HCEC 1CT (cell line): ENCODE measurements at regions not wholly inside any gene's neighbourhood (a gene's known extent, or its start where the extent isn't known, plus 50 kb on each side); places are given as distances from the start of the nearest gene placed in this dataset.
"Not testable (repeated sequence)": the region's sequence is repeated elsewhere in the genome, so short reads cannot be mapped to it uniquely, and the experiment has no call there.

Experiments used
- DNase-seq: peaks from one replicate; pipeline ENCODE4 v3.0.0-alpha.2; 2017

GRCh38 chr6:81901551-81901966, 149.1 kb upstream of the TENT5A start:
- DNase-seq, result no peak

GRCh38 chr6:81900616-81901015, 148.1 kb upstream of the TENT5A start:
- DNase-seq, result no peak

GRCh38 chr6:81897793-81898192, 145.3 kb upstream of the TENT5A start:
- DNase-seq, result peak; percentile 5

GRCh38 chr6:81896525-81897503, 144.3 kb upstream of the TENT5A start:
- DNase-seq, result peak; percentile 12

GRCh38 chr6:81895511-81896185, 143.2 kb upstream of the TENT5A start:
- peak; percentile 65 for DNase-seq

- no peak for DNase-seq
These were observed 142.3 kb upstream of the TENT5A start for GRCh38 chr6:81894788-81895271.

GRCh38 chr6:81894306-81894705, 141.8 kb upstream of the TENT5A start:
- DNase-seq, result peak; percentile 28

- DNase-seq, result no peak
These were observed 140.4 kb upstream of the TENT5A start for GRCh38 chr6:81892891-81893290.

GRCh38 chr6:81891874-81892273, 139.4 kb upstream of the TENT5A start:
- DNase-seq, result no peak

GRCh38 chr6:81890846-81891245, 138.4 kb upstream of the TENT5A start:
- peak; percentile 81 for DNase-seq

- DNase-seq, result no peak
These were observed 137.0 kb upstream of the TENT5A start for GRCh38 chr6:81889377-81890053.

GRCh38 chr6:81886909-81887308, 134.4 kb upstream of the TENT5A start:
- not testable (repeated sequence) for DNase-seq

- no peak for DNase-seq
These were observed 133.7 kb upstream of the TENT5A start for GRCh38 chr6:81886157-81886556.

- DNase-seq, result no peak
These were observed 129.2 kb upstream of the TENT5A start for GRCh38 chr6:81881660-81882059.

GRCh38 chr6:81878479-81878878, 126.0 kb upstream of the TENT5A start:
- DNase-seq, result no peak

GRCh38 chr6:81876971-81877370, 124.5 kb upstream of the TENT5A start:
- DNase-seq, result peak; percentile 34

- DNase-seq, result no peak
These were observed 123.4 kb upstream of the TENT5A start for GRCh38 chr6:81875782-81876293.

- DNase-seq, result not testable (repeated sequence)
These were observed 117.4 kb upstream of the TENT5A start for GRCh38 chr6:81869749-81870508.

GRCh38 chr6:81865712-81866111, 113.2 kb upstream of the TENT5A start:
- DNase-seq, result peak; percentile 82

- DNase-seq, result no peak
These were observed 111.6 kb upstream of the TENT5A start for GRCh38 chr6:81864124-81864523.

GRCh38 chr6:81863123-81863522, 110.6 kb upstream of the TENT5A start:
- no peak for DNase-seq

- DNase-seq, result peak; percentile 60
These were observed 108.8 kb upstream of the TENT5A start for GRCh38 chr6:81861281-81861680.
